SK-N-SH treated with all-trans-retinoic acid at 6 μM for 48 hours (cell line): ENCODE measurements at regions not wholly inside any gene's neighbourhood (a gene's known extent, or its start where the extent isn't known, plus 50 kb on each side); places are given as distances from the start of the nearest gene placed in this dataset.

Experiments
- ATAC-seq: fragments of 200-7000 bp; cut with Tn5 transposase; 3 replicates; pipeline ENCODE4 v1.9.1; 2020; ENCODE audit warnings: mild to moderate bottlenecking, moderate library complexity
- ARNTL ChIP-seq: fragments of 450-650 bp; formaldehyde crosslinking; IDR thresholded peaks from 2 replicates; pipeline ENCODE4 v1.5.0; 2020; ENCODE audit warnings: low read depth, mild to moderate bottlenecking, moderate library complexity, borderline replicate concordance
- BACH2 ChIP-seq: fragments of 250-450 bp; sonication (Bioruptor Pico); IDR thresholded peaks from 2 replicates; pipeline ENCODE4 v1.9.0; 2021; ENCODE audit warnings: mild to moderate bottlenecking, borderline replicate concordance
- CREB5 ChIP-seq: fragments of 250-450 bp; sonication (Bioruptor Pico); IDR thresholded peaks from 2 replicates; pipeline ENCODE4 v1.5.1; 2020; ENCODE audit warnings: low read depth, mild to moderate bottlenecking, moderate library complexity
- CSDC2 ChIP-seq: fragments of 250-450 bp; sonication (Bioruptor Pico); IDR thresholded peaks from 2 replicates; pipeline ENCODE4 v1.5.0; 2020; ENCODE audit warnings: mild to moderate bottlenecking, moderate library complexity
- CSRNP3 ChIP-seq: fragments of 250-450 bp; sonication (Bioruptor Pico); IDR thresholded peaks from 2 replicates; pipeline ENCODE4 v1.5.1; 2021; ENCODE audit warnings: mild to moderate bottlenecking, moderate library complexity
- ESRRG ChIP-seq: fragments of 250-450 bp; sonication (Bioruptor Pico); IDR thresholded peaks from 2 replicates; pipeline ENCODE4 v1.6.1; 2021; ENCODE audit warnings: mild to moderate bottlenecking
- GLIS3 ChIP-seq: fragments of 250-450 bp; sonication (Bioruptor Pico); IDR thresholded peaks from 2 replicates; pipeline ENCODE4 v1.5.0; 2020; ENCODE audit warnings: mild to moderate bottlenecking, moderate library complexity
- ISL1 ChIP-seq: fragments of 250-450 bp; sonication (Bioruptor Pico); IDR thresholded peaks from 2 replicates; pipeline ENCODE4 v2.1.2; 2022; ENCODE audit warnings: mild to moderate bottlenecking, moderate library complexity
- PATZ1 ChIP-seq: fragments of 250-450 bp; sonication (Bioruptor Pico); IDR thresholded peaks from 2 replicates; pipeline ENCODE4 v1.8.0; 2020; ENCODE audit warnings: mild to moderate bottlenecking, moderate library complexity, borderline replicate concordance
- POU6F1 ChIP-seq: fragments of 250-450 bp; sonication (Bioruptor Pico); IDR thresholded peaks from 2 replicates; pipeline ENCODE4 v1.8.0; 2021; ENCODE audit warnings: low read depth, mild to moderate bottlenecking, moderate library complexity, borderline replicate concordance
- PPARA ChIP-seq: fragments of 250-450 bp; sonication (Bioruptor Pico); IDR thresholded peaks from 2 replicates; pipeline ENCODE4 v1.5.0; 2020; ENCODE audit warnings: mild to moderate bottlenecking, borderline replicate concordance
- RARB ChIP-seq: fragments of 250-450 bp; sonication (Bioruptor Pico); IDR thresholded peaks from 2 replicates; pipeline ENCODE4 v1.8.0; 2021; ENCODE audit warnings: mild to moderate bottlenecking, moderate library complexity
- SNAI2 ChIP-seq: fragments of 250-450 bp; sonication (Bioruptor Pico); IDR thresholded peaks from 2 replicates; pipeline ENCODE4 v1.5.0; 2020; ENCODE audit warnings: mild to moderate bottlenecking, moderate library complexity
- TCF4 ChIP-seq: fragments of 250-450 bp; sonication (Bioruptor Pico); IDR thresholded peaks from 2 replicates; pipeline ENCODE4 v1.8.0; 2021; ENCODE audit warnings: mild to moderate bottlenecking, moderate library complexity, borderline replicate concordance
- TOX ChIP-seq: fragments of 250-450 bp; sonication (Bioruptor Pico); IDR thresholded peaks from 2 replicates; pipeline ENCODE4 v1.8.0; 2021; ENCODE audit warnings: mild to moderate bottlenecking, moderate library complexity, borderline replicate concordance
- TSHZ2 ChIP-seq: fragments of 250-450 bp; sonication (Bioruptor Pico); IDR thresholded peaks from 2 replicates; pipeline ENCODE4 v1.5.0; 2020; ENCODE audit warnings: mild to moderate bottlenecking, moderate library complexity
- ZC3H10 ChIP-seq: fragments of 250-450 bp; sonication (Bioruptor Pico); IDR thresholded peaks from 2 replicates; pipeline ENCODE4 v1.5.1; 2021; ENCODE audit warnings: mild to moderate bottlenecking, moderate library complexity
- ZFP30 ChIP-seq: fragments of 450-650 bp; formaldehyde crosslinking; IDR thresholded peaks from 2 replicates; pipeline ENCODE4 v1.5.0; 2022; ENCODE audit warnings: mild to moderate bottlenecking, moderate library complexity
- ZNF70 ChIP-seq: fragments of 450-650 bp; formaldehyde crosslinking; IDR thresholded peaks from 2 replicates; pipeline ENCODE4 v1.5.0; 2020; ENCODE audit warnings: mild to moderate bottlenecking, moderate library complexity
- ZNF8 ChIP-seq: fragments of 450-650 bp; formaldehyde crosslinking; IDR thresholded peaks from 2 replicates; pipeline ENCODE4 v1.5.0; 2020; ENCODE audit warnings: mild to moderate bottlenecking, moderate library complexity

- no peak for ATAC-seq
- TF ChIP-seq ZNF70 (CRISPR knock-in tag) (no peak), TOX (no peak), ARNTL (CRISPR knock-in tag) (no peak), SNAI2 (CRISPR knock-in tag) (no peak), ESRRG (CRISPR knock-in tag) (no peak), CSRNP3 (CRISPR knock-in tag) (no peak)
Observed at GRCh38 chr3:4149296-4149695, 153.9 kb upstream of the SETMAR start.

GRCh38 chr3:4150816-4151215, 152.4 kb upstream of the SETMAR start:
- no peak for TF ChIP-seq RARB (CRISPR knock-in tag)
- no peak for TF ChIP-seq ISL1
- TF ChIP-seq TSHZ2 (CRISPR knock-in tag) = no peak
- no peak for TF ChIP-seq PPARA
- no peak for TF ChIP-seq ZFP30 (CRISPR knock-in tag)
- no peak for TF ChIP-seq ZNF8 (CRISPR knock-in tag)
- TF ChIP-seq POU6F1 (CRISPR knock-in tag) = no peak
- TF ChIP-seq TOX = no peak
- TF ChIP-seq BACH2 (CRISPR knock-in tag) = no peak
- no peak for TF ChIP-seq ESRRG (CRISPR knock-in tag)
- TF ChIP-seq ZNF70 (CRISPR knock-in tag) = no peak
- TF ChIP-seq GLIS3 (CRISPR knock-in tag) = no peak
- TF ChIP-seq PATZ1 (CRISPR knock-in tag) = no peak
- no peak for TF ChIP-seq CREB5 (CRISPR knock-in tag)
- TF ChIP-seq SNAI2 (CRISPR knock-in tag) = no peak
- TF ChIP-seq, all 23 proteins: peak for 0
- ATAC-seq = no peak

GRCh38 chr3:4151859-4152258, 151.3 kb upstream of the SETMAR start:
- TF ChIP-seq PPARA (no peak), ZNF70 (CRISPR knock-in tag) (no peak), ISL1 (no peak), BACH2 (CRISPR knock-in tag) (no peak), ZFP30 (CRISPR knock-in tag) (no peak), SNAI2 (CRISPR knock-in tag) (no peak), TCF4 (no peak), GLIS3 (CRISPR knock-in tag) (no peak), CSRNP3 (CRISPR knock-in tag) (no peak), TSHZ2 (CRISPR knock-in tag) (no peak), CSDC2 (no peak), ZC3H10 (CRISPR knock-in tag) (no peak), TOX (no peak)
- no peak for ATAC-seq
